ENCODE measurements at regions not wholly inside any gene's neighbourhood (a gene's known extent, or its start where the extent isn't known, plus 50 kb on each side); places are given as distances from the start of the nearest gene placed in this dataset.
A peak's percentile ranks its signal among the peaks of the same experiment; 100 is the strongest.

DNA sequence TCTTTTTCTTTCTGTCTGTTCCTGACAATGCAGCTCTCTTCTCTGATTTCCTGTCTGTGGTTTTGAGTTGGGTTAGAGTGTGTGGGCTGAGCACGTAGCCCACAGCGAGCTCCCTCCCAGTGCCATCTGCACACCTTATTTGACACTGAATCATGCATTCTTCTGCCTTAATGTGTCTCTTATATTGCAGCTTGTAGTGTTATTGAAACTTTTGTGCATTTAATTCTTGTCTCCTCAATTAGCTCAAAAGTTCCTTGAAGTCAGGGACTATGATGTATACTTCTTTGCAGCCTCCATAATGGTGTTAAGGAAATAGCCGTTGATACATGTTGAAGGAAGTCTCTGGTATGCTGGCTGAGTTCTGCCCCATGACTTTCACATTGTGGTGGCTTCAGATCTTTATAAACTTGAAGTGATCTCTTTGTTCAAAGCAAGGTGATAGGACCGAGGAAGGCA lies 576.2 kb upstream of the CLINT1 start:
- no peak for DNase-seq (ENCODE audit: missing footprints)
- no peak for ATAC-seq
- intact Hi-C loops (cut with DNase I) = no loop called here

DNA sequence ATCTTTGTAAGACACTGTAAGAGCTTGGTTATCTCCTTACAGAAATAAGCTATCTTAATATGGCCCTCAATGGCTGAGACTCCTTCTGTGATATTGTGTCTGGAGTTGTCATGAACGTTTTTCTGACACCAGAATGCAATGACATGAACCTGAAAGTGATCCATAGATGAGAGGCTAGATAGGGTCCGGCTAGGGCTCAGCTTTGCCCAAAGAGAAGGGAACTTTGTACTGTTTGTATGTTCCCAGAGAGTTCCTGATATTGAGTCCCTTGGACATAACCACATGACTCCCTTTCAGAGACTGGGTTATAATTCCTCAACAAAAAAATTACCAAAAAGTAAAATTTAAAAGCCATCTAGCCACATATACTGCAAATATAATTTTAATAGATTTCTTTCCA lies 575.8 kb upstream of the CLINT1 start:
- intact Hi-C loops (cut with DNase I) = no loop called here

DNA sequence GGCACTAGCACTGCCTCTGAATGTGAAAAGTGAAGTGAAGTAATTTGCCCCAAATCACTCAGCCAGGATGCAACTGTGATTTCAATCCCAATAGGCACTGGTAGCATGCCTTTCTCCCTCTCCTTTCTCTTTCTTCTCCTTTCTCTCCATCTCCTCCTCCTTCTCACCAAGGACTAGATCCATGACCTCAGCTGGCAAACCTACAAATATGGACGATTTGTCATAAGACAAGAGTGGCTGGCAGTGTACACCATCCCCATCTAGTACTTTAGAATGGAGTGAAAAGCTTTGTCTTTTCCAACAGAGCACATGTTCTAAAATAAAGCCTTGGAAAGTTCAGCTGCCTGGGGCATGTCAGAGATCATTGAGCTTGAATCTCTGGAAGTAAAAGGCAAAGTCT lies 574.7 kb upstream of the CLINT1 start:
- intact Hi-C loops (cut with DNase I) = no loop called here

More for the DNA sequence above, 575.8 kb upstream of the CLINT1 start:
- DNase-seq (ENCODE audit: missing footprints) (no peak), ATAC-seq (no peak)

DNA sequence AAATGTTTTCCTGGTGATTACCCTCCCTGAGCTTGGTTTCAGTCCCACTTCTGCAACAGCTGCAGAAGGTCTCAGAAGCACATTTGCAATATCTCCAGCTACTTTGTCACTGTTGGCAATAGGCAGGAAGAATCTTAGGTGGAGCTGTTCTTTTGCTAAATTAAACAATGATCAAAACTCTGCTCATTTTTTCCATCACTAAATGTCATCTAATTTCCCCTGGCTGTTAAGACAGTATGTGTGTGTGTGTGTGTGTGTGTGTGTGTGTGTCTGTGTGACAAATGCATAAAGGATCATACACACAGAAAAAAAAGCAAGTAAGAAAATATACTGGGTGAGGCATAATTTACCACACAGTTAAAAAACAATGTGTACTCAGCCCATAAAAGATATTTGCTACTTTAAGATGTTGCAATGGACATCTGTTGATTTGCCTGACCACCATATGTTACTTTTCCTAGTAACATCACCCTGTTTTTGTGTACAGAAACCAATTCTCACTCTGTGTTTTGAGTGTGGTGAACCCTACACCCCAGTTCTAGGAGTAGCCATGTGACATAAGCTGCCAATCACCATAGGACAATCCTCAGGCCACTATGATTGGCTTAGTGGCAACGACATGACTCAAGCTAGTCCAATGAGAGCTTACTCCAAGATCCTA lies 572.6 kb upstream of the CLINT1 start:
- intact Hi-C loops (cut with DNase I) = no loop called here
- ATAC-seq (peak; percentile 89), DNase-seq (ENCODE audit: missing footprints) (no peak)

More for the DNA sequence above, 574.7 kb upstream of the CLINT1 start:
- no peak for DNase-seq (ENCODE audit: missing footprints)
- ATAC-seq = no peak

DNA sequence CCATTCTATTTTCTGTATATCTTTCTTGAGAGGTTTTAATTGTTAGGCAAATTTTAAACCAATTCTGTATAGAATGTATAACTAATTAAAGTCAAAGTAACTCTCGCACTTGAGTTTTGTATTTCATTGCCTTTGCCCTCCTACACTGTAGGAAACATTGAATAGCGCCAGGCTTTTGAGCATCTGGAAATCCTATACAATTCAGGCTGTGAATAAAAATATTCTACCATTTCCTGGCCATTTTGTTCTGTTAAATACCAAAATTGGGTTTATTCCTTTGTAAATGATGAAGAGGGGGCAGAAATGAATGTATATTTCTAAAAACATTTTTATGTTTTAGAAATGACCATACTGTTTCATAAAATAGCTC lies 571.8 kb upstream of the CLINT1 start:
- ATAC-seq (no peak), DNase-seq (ENCODE audit: missing footprints) (no peak)
- intact Hi-C loops (cut with DNase I) = no loop called here

DNA sequence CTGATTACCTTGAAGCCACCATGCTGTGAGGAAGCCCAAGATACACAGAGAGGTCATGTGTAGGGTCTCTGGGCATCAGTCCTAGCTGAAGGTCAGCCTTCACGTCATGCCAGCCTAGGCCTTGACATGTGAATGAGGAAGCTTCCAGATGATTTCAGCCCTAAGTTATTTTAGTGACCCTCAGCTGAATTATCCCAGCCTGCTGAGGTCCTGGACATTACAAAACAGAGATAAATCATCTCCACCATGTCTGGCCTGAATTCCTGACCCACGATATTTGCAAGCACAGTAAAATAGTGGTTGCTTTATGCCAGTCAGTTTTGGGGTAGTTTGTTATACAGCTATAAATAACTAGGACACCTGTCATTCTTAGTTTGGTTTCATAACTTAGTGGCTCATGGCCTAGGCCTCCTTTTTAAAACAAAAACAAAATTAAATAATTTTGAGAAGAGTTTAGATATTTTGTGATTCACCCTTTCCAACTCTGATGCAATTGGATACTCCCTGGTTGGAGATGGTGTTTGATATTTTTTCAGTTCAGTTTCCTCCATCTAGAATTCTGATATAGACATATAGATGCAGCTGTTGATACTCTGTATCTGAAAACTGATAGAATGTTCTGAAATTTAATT lies 571.3 kb upstream of the CLINT1 start:
- ATAC-seq (no peak), DNase-seq (ENCODE audit: missing footprints) (no peak)
- intact Hi-C loops (cut with DNase I) = no loop called here

DNA sequence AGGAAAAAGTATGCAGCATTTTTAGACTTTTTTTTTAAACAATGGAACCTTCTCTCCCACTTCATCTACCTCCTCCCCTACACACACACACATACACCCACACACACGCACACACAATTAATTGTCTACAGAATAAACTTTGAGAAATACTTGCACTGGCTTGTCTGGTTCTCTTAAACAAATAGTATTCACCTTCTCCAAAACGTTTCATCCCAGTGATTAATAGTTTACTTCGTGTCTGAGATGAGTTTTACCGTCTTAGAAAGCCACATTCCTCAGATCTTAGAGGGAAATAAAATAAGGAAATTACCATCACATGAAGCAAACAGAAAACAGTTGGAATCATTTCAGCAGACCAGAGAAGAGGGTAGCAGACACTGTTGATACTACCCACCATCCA lies 570.6 kb upstream of the CLINT1 start:
- ATAC-seq (no peak), DNase-seq (ENCODE audit: missing footprints) (no peak)
- intact Hi-C loops (cut with DNase I) = loop anchor here (10.0 kb wide), 1 partner anchor 675 kb away; no protein-coding TSS in a partner anchor

DNA sequence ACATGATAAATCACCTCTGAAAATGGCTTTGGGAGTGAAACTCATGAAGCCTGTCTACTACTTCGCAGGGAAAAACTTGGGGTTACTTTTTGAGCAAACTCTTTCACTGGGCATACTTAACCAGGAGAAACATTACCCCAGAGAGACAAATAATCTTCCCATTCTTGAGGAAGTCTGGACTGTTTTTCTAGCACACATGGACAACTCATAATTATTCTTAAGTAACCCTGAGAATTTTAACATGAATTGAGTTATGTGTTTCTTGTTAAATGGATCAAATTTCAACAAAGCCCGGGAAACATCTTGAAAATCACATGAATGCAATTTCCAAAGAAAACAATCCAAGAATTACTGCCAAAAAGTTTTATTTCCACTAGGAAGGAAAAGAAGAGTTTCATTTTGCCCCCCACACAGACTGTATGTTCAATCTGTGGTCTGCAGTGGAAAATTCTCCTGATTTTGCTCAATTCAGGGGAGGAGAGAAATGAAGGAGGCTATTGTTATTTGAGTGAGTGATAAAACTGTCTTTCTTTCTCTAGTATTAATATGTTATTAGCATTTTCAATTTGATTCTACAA lies 564.8 kb upstream of the CLINT1 start:
- intact Hi-C loops (cut with DNase I) = loop anchor here (5.0 to 10.0 kb wide), 2 partner anchors 246 to 681 kb away; no protein-coding TSS in a partner anchor
- DNase-seq (ENCODE audit: missing footprints) = no peak
- peak; percentile 51 for ATAC-seq

DNA sequence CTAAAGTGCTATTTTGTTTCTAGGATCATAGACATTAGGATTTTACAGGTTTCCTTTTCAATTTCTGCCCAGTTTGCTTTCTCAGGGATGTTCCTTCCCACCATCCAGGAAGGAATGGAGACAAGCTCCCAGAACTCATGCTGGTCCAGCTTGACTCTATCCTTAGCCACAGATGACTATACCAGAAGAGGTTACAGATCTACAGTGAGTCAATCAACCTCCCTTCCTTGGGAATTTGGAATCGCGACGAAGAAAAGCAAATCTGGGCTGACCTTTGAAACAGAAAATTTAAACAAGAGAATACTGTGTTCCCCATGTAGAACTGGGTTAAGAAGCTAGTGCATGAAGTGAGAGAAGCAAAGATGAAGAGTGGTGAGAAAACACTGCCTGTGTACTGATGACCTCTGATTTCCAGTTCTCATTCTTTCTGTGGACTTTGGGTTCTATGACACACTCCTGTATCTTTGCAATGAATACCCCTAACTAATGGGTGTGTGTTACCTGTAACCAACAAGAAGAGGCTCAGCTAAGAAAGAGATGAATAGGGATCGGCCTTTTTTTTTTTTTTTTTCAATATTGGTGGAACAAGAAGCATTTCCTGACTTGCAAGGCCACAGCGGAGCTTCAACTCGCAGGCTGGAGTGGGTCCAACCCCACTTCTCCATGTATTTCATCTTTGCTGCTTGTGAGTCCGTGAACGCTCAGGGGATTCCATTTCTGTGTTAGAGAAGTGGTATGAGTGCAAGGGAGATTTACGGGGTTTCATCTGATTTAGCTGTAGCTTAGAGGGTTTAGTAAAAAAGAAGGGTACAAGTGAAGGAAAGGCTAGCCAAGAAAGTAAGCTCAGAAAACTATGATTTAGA lies 563.9 kb upstream of the CLINT1 start:
- intact Hi-C loops (cut with DNase I) = loop anchor here (5.0 to 10.0 kb wide), 2 partner anchors 246 to 682 kb away; no protein-coding TSS in a partner anchor
- peak; percentile 35 for ATAC-seq
- DNase-seq (ENCODE audit: missing footprints) = no peak

DNA sequence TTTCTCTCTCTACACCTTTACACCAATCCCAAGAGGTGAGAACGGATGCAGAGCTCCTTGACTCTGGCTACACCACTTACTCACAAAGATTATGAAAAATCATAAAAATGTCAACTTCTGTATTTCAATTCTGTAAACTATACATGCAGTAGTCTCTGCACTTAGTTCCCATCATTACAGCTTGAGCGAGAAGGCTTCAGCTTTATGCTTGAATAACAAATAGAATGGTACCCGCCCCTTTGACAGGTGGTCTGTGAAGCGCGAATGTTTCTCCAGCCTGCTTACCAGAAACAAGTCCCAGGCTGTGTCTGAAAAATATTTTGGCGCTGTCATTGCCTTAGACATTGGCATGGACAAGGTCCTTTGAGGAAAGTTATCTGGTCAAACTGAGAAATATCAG lies 562.4 kb upstream of the CLINT1 start:
- DNase-seq (ENCODE audit: missing footprints) = no peak
- no peak for ATAC-seq
- intact Hi-C loops (cut with DNase I) = loop anchor here (5.0 to 10.0 kb wide), 2 partner anchors 244 to 683 kb away; no protein-coding TSS in a partner anchor

DNA sequence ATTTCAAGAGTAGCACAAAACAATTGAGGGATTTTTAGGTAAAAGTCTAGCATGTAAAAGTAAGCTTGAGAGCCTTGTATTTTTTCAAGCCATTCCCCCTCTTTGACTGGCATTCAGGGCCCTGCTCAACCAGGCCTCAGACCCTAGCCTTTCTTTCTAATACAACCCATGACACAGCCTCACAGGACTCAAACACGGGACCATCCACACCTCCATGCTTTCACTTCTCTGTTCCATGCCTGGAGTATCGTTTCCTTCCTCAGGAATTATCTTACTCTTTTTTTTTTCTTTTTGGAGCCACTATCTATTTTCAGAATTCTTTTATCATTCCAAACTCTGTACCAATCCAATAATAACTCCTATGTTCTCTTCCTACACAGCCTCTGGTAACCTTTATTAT lies 560.2 kb upstream of the CLINT1 start:
- ATAC-seq = no peak
- no peak for DNase-seq (ENCODE audit: missing footprints)
- intact Hi-C loops (cut with DNase I) = no loop called here

DNA sequence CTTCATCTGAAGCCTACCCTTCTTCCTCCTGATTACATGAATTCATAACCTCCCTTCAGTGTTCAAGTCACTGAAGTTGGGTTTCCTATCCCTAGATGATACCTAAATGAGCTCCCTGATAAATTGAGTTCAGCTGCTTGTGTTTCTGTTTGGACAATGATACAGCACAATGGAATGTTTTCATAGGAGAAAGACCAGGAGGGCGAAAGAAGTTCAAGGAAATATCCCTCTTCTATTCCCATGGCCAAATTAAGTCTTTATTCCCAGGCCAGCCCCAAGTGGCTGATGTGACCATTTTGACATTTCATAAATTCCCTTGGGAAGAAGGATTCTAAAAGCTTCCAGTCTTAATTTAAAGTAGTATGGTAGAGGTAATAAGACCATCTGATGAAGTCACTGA lies 555.8 kb upstream of the CLINT1 start:
- intact Hi-C loops (cut with DNase I) = no loop called here
- ATAC-seq (peak; percentile 79), DNase-seq (ENCODE audit: missing footprints) (no peak)

DNA sequence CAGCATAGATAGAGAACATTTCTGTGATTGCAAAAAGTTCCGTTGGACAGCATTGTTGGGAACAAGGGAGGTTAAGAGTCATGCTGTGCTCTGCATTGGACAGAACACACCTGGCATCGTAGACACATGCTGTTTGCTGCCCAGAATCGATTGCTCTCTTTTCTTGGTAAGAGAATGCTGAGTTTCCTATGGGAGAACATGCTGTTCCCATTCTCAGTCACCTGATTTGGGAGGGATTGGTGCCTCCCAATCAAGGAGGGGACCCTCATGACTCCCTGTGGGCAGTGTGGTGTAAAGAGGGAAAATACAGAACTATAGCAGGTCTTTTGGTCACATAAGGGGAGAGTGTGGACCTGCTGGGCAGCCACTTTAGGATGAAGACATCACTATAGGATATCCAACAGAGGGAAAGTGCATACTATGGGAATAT lies 555.4 kb upstream of the CLINT1 start:
- DNase-seq (ENCODE audit: missing footprints) = no peak
- intact Hi-C loops (cut with DNase I) = no loop called here
- peak; percentile 82 for ATAC-seq

DNA sequence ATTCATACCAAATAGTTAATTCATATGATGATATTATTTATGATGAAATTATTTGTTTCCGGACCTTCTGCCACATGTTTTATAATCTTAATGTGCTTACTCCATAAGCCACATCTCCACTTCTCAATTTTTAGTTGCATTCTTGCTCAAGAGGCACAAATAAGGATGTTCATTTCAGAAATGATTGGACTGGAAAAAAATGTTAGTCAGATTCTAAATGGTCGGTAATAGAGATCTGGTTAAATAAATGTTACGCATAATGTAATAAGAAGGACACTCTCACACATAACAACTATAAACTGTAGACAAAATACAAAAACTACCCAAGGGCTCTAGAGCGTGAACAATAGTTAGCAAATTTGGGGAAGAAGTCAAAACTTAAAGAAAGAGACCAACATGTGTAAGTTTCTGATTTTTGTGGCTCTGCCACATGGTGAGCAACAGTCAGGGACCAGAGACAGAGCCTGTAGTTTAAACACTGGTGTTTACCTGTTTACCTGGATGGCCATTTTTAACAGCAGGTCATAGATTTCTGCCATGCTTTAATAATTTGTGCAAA lies 554.3 kb upstream of the CLINT1 start:
- intact Hi-C loops (cut with DNase I) = no loop called here
- ATAC-seq = no peak
- no peak for DNase-seq (ENCODE audit: missing footprints)

DNA sequence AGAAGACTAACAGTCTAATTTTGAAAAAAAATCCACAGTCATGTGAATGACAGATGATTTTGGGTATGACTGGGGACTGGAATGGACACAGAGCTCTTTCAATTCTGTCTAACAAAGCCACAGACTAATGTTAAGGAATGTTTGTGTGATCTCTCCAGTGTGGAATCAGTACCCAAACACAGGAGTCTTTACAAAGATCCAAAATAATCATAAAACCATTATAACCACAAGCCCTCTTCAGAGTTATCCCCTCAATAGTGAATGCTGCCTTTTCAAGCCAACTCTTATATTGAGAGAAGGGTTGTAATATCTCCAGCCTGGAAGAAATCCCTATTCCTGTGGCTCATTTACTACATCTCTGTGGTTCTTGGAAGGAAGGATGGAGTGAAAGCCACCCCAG lies 552.0 kb upstream of the CLINT1 start:
- intact Hi-C loops (cut with DNase I) = no loop called here
- DNase-seq (ENCODE audit: missing footprints) (no peak), ATAC-seq (no peak)

DNA sequence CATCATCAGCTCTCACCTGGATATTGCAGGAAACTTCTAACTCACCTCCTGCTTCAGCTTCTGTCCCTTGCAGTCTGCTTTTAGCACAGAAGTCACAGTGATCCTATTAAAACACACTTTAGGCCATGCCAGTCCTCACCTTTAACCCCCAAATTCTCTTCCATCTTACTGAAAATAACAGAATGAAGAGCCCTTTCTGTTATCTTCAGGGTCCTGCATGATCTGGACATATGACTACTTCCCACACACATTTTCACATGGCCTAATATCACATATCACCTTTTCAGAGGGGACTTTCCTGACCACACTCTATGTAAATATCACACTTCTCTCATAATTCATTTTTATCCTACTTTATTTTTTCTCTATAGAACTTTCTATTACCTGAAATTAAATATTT lies 550.6 kb upstream of the CLINT1 start:
- no peak for DNase-seq (ENCODE audit: missing footprints)
- no peak for ATAC-seq
- intact Hi-C loops (cut with DNase I) = no loop called here

DNA sequence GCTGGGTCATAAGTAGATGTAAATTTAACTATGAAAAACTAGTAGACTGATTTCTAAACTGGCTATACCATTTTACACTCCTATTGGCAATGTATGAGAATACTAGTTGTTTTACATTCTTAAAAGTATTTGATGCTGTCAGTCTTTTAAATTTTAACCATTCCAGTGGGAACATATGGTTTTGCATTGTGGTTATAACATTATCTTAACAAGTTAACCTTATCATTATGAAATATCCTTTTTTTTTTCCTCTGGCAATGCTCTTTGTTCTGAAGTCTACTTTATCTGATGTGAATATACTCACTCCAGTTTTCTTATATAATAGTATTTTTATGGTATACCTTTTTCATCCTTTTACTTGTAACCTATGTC lies 548.9 kb upstream of the CLINT1 start:
- intact Hi-C loops (cut with DNase I) = no loop called here
- ATAC-seq = no peak
- no peak for DNase-seq (ENCODE audit: missing footprints)

DNA sequence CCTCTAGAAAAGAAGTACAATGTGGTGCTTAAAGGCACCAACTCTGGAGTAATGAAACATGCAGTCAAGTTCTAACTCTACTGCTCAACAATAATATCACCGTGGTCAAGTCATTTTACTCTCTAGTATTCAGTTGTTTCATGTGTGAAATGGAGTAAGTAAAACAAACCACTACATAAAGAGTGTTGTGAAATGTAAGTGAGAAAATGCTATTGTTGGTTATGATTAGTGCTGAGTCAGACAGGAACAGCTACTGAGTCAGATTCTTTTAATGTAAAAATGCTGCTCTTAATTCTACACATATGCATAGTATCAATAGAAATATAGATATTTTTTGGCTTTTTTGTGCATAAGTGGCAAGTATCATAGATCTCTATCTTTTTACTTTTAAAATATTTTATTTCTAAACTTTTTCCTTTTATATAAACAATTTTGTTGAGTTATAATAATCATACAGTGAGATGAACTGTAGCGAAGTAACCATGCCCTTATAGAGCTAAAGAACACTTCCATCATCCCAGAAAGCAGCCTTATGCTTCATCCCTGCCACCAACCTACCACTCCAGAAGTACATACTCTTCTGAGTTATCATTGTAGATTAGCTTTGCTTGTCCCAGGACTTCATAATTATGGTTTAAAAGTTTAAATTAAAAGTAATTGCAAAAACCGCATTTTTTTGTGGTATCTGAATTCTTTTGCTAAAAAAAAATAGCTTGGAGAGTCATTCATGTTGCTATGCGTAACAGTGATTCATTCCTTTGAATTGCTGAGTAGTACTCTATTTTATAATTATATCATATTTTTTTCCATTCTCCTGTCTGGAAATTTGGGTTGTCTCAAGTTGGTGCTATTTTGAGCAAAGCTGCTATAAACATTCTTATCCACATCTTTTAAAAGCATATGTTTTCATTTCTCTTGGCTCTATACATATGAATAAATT lies 548.2 kb upstream of the CLINT1 start:
- ATAC-seq (no peak), DNase-seq (ENCODE audit: missing footprints) (no peak)
- intact Hi-C loops (cut with DNase I) = no loop called here

Data from Right ventricle myocardium inferior (tissue), 1 donor.